Liver (tissue), 3 donors: ENCODE measurements at regions not wholly inside any gene's neighbourhood (a gene's known extent, or its start where the extent isn't known, plus 50 kb on each side); places are given as distances from the start of the nearest gene placed in this dataset.
"Not testable (repeated sequence)": the region's sequence is repeated elsewhere in the genome, so short reads cannot be mapped to it uniquely, and the experiment has no call there.

Source experiments
- GABPA ChIP-seq, 2 donors: IDR thresholded peaks in 1 of 2; conservative IDR thresholded peaks in 1 of 2; 2 replicates each; pipeline ENCODE4 v1.6.1; 2016; ENCODE audit warnings: antibody characterized with exemption in 2 of 2, mild to moderate bottlenecking in 1 of 2, moderate library complexity in 1 of 2
- SP1 ChIP-seq: IDR thresholded peaks from 2 replicates; pipeline ENCODE4 v1.6.1; 2018; ENCODE audit warnings: antibody characterized with exemption, mild to moderate bottlenecking
- TAF1 ChIP-seq: conservative IDR thresholded peaks from 2 replicates; pipeline ENCODE4 v1.6.1; 2016; ENCODE audit warnings: antibody characterized with exemption, mild to moderate bottlenecking
- TF ChIP-seq, protein P1 (sequence below): fragments of 150-350 bp; IDR thresholded peaks from 2 replicates; pipeline ENCODE4 v1.5.1; 2017; ENCODE audit warnings: improper control_type of control experiment, low read depth, low read length; ENCODE audit not compliant: missing input control
- TF ChIP-seq, protein P2 (sequence below): IDR thresholded peaks from 2 replicates; pipeline ENCODE4 v1.6.1; 2016; ENCODE audit warnings: antibody characterized with exemption, mild to moderate bottlenecking
- donor health status: healthy.
- donor health status: healthy.

DNA sequence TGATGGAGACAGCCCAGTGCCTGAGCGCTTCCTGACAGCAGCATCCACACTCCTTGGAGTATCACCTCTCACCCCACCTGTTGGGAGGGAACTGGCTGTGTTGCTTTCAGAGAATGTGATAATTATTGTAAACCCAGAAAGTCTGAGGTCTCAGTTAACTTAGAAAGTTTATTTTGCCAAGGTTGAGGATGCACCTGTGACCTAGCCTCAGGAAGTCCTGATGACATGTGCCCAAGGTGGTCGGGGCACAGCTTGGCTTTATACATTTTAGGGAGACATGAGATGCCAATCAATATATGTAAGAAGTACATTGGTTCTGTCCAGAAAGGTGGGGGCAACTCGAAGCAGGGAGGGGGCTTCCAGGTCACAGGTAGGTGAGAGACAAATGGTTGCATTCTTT, 153.3 kb upstream of the RFLNA start:
- TF ChIP-seq, protein P1, sequence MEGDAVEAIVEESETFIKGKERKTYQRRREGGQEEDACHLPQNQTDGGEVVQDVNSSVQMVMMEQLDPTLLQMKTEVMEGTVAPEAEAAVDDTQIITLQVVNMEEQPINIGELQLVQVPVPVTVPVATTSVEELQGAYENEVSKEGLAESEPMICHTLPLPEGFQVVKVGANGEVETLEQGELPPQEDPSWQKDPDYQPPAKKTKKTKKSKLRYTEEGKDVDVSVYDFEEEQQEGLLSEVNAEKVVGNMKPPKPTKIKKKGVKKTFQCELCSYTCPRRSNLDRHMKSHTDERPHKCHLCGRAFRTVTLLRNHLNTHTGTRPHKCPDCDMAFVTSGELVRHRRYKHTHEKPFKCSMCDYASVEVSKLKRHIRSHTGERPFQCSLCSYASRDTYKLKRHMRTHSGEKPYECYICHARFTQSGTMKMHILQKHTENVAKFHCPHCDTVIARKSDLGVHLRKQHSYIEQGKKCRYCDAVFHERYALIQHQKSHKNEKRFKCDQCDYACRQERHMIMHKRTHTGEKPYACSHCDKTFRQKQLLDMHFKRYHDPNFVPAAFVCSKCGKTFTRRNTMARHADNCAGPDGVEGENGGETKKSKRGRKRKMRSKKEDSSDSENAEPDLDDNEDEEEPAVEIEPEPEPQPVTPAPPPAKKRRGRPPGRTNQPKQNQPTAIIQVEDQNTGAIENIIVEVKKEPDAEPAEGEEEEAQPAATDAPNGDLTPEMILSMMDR: not testable (repeated sequence)
- TF ChIP-seq, protein P2, sequence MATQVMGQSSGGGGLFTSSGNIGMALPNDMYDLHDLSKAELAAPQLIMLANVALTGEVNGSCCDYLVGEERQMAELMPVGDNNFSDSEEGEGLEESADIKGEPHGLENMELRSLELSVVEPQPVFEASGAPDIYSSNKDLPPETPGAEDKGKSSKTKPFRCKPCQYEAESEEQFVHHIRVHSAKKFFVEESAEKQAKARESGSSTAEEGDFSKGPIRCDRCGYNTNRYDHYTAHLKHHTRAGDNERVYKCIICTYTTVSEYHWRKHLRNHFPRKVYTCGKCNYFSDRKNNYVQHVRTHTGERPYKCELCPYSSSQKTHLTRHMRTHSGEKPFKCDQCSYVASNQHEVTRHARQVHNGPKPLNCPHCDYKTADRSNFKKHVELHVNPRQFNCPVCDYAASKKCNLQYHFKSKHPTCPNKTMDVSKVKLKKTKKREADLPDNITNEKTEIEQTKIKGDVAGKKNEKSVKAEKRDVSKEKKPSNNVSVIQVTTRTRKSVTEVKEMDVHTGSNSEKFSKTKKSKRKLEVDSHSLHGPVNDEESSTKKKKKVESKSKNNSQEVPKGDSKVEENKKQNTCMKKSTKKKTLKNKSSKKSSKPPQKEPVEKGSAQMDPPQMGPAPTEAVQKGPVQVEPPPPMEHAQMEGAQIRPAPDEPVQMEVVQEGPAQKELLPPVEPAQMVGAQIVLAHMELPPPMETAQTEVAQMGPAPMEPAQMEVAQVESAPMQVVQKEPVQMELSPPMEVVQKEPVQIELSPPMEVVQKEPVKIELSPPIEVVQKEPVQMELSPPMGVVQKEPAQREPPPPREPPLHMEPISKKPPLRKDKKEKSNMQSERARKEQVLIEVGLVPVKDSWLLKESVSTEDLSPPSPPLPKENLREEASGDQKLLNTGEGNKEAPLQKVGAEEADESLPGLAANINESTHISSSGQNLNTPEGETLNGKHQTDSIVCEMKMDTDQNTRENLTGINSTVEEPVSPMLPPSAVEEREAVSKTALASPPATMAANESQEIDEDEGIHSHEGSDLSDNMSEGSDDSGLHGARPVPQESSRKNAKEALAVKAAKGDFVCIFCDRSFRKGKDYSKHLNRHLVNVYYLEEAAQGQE: not testable (repeated sequence)
- not testable (repeated sequence) for TF ChIP-seq GABPA (IDR thresholded peaks at IDR 0.05 in 1 of 2, conservative IDR thresholded peaks at IDR 0.05 in 1 of 2); SP1; TAF1
